ENCODE measurements at regions not wholly inside any gene's neighbourhood (a gene's known extent, or its start where the extent isn't known, plus 50 kb on each side); places are given as distances from the start of the nearest gene placed in this dataset.

- WGBS, 2 donors (ENCODE audit: extremely low coverage in 2 of 2, insufficient read length in 2 of 2, insufficient replicate concordance in 1 of 2), result no CpG with 5 or more reads among the region's 3 CpGs
- no peak overlapping the region for H2AFZ ChIP-seq (ENCODE audit: low read length)
- no peak overlapping the region for H2BK5ac ChIP-seq (ENCODE audit: low read length)
- H3K4ac ChIP-seq (ENCODE audit: low read length), result no peak overlapping the region
- no peak overlapping the region for H3K4me2 ChIP-seq (ENCODE audit: insufficient read depth, low read length, poor library complexity, severe bottlenecking)
- H3K14ac ChIP-seq (ENCODE audit: low read length), result no peak overlapping the region
- no peak overlapping the region for H2AK5ac ChIP-seq (ENCODE audit: low read depth, low read length)
- no peaks in the 10 kb centered on the region for H3K79me1 ChIP-seq (ENCODE audit: low read depth, low read length)
- H3K4me3 ChIP-seq (ENCODE audit: low read length in 2 of 2), result no peak overlapping the region
- no peak overlapping the region for H2BK12ac ChIP-seq (ENCODE audit: low read length)
- H3K27me3 ChIP-seq (ENCODE audit: control insufficient read depth in 3 of 3, insufficient read depth in 3 of 3, low read depth in 1 of 3, low read length in 3 of 3), result no peaks in the 10 kb centered on the region
- H3K9ac ChIP-seq (ENCODE audit: low read depth, low read length, poor library complexity), result no peak overlapping the region
- no peak for DNase-seq (ENCODE audit: low spot score)
- H2BK15ac ChIP-seq (ENCODE audit: low read length), result no peak overlapping the region
- H3K36me3 ChIP-seq (replicated peaks in 1 of 2; ENCODE audit: control insufficient read depth in 2 of 2, insufficient read depth in 2 of 2, low read length in 2 of 2), result no peaks in the 10 kb centered on the region
- H2BK120ac ChIP-seq (ENCODE audit: low read depth, low read length), result no peak overlapping the region
- no peak overlapping the region for H3K23ac ChIP-seq (ENCODE audit: low read depth, low read length, poor library complexity)
- H4K8ac ChIP-seq (ENCODE audit: low read depth, low read length), result no peak overlapping the region
- no peaks in the 10 kb centered on the region for H3K4me1 ChIP-seq (ENCODE audit: control insufficient read depth in 2 of 2, insufficient read depth in 1 of 2, low read depth in 1 of 2, low read length in 2 of 2)
- H3K18ac ChIP-seq (ENCODE audit: low read length), result no peak overlapping the region
- peaks cover 0 to 2% of the 10 kb centered on the region in 2 donors for H3K9me3 ChIP-seq (replicated peaks in 1 of 2; ENCODE audit: control insufficient read depth in 2 of 2, insufficient read depth in 1 of 2, low read depth in 1 of 2, low read length in 2 of 2)
- no peak overlapping the region for H3K27ac ChIP-seq (replicated peaks; ENCODE audit: low read length)
- H4K91ac ChIP-seq (ENCODE audit: low read depth, low read length, poor library complexity), result no peak overlapping the region
These were observed 80.4 kb upstream of the SALL3 start for GRCh38 chr18:78899241-78899640.

GRCh38 chr18:78900938-78901909 lies 78.4 kb upstream of the SALL3 start:
- Histone ChIP-seq H2BK120ac (ENCODE audit: low read depth, low read length) (no peak overlapping the region), H4K8ac (ENCODE audit: low read depth, low read length) (no peak overlapping the region), H3K27me3 (ENCODE audit: control insufficient read depth in 3 of 3, insufficient read depth in 3 of 3, low read depth in 1 of 3, low read length in 3 of 3) (no peaks in the 10 kb centered on the region), H3K4me2 (ENCODE audit: insufficient read depth, low read length, poor library complexity, severe bottlenecking) (no peak overlapping the region), H3K14ac (ENCODE audit: low read length) (no peak overlapping the region), H3K4me3 (ENCODE audit: low read length in 2 of 2) (no peak overlapping the region), H2BK5ac (ENCODE audit: low read length) (no peak overlapping the region), H3K18ac (ENCODE audit: low read length) (no peak overlapping the region), H3K4ac (ENCODE audit: low read length) (no peak overlapping the region), H3K9me3 (replicated peaks in 1 of 2; ENCODE audit: control insufficient read depth in 2 of 2, insufficient read depth in 1 of 2, low read depth in 1 of 2, low read length in 2 of 2) (peaks cover 0 to 2% of the 10 kb centered on the region in 2 donors), H2AFZ (ENCODE audit: low read length) (no peak overlapping the region), H3K36me3 (replicated peaks in 1 of 2; ENCODE audit: control insufficient read depth in 2 of 2, insufficient read depth in 2 of 2, low read length in 2 of 2) (no peaks in the 10 kb centered on the region), H3K9ac (ENCODE audit: low read depth, low read length, poor library complexity) (no peak overlapping the region), H3K79me1 (ENCODE audit: low read depth, low read length) (no peaks in the 10 kb centered on the region), H3K4me1 (ENCODE audit: control insufficient read depth in 2 of 2, insufficient read depth in 1 of 2, low read depth in 1 of 2, low read length in 2 of 2) (no peaks in the 10 kb centered on the region), H3K27ac (replicated peaks; ENCODE audit: low read length) (no peak overlapping the region), H4K91ac (ENCODE audit: low read depth, low read length, poor library complexity) (no peak overlapping the region), H2BK15ac (ENCODE audit: low read length) (no peak overlapping the region), H2AK5ac (ENCODE audit: low read depth, low read length) (no peak overlapping the region), H2BK12ac (ENCODE audit: low read length) (no peak overlapping the region), H3K23ac (ENCODE audit: low read depth, low read length, poor library complexity) (no peak overlapping the region)
- no peak for DNase-seq (ENCODE audit: low spot score)
- WGBS, 2 donors (ENCODE audit: extremely low coverage in 2 of 2, insufficient read length in 2 of 2, insufficient replicate concordance in 1 of 2), result 100% methylated on average over 1 of the region's 24 CpGs; no CpG with 5 or more reads in 1 of the 2 donors

- H3K14ac ChIP-seq (ENCODE audit: low read length), result peak overlapping the region; percentile 47
- no CpG with 5 or more reads among the region's 24 CpGs for WGBS, 2 donors (ENCODE audit: extremely low coverage in 2 of 2, insufficient read length in 2 of 2, insufficient replicate concordance in 1 of 2)
These were observed 77.5 kb upstream of the SALL3 start for GRCh38 chr18:78901923-78902794.

More at GRCh38 chr18:78901923-78902794, 77.5 kb upstream of the SALL3 start:
- Histone ChIP-seq H4K8ac (ENCODE audit: low read depth, low read length) (no peak overlapping the region), H3K4ac (ENCODE audit: low read length) (no peak overlapping the region), H3K27ac (replicated peaks; ENCODE audit: low read length) (no peak overlapping the region), H3K9ac (ENCODE audit: low read depth, low read length, poor library complexity) (no peak overlapping the region), H3K23ac (ENCODE audit: low read depth, low read length, poor library complexity) (no peak overlapping the region), H3K4me3 (ENCODE audit: low read length in 2 of 2) (no peak overlapping the region), H2BK12ac (ENCODE audit: low read length) (no peak overlapping the region), H3K18ac (ENCODE audit: low read length) (peak overlapping the region; percentile 54), H4K91ac (ENCODE audit: low read depth, low read length, poor library complexity) (no peak overlapping the region), H3K27me3 (ENCODE audit: control insufficient read depth in 3 of 3, insufficient read depth in 3 of 3, low read depth in 1 of 3, low read length in 3 of 3) (no peaks in the 10 kb centered on the region), H2AK5ac (ENCODE audit: low read depth, low read length) (no peak overlapping the region), H2BK15ac (ENCODE audit: low read length) (peak overlapping the region; percentile 31), H3K36me3 (replicated peaks in 1 of 2; ENCODE audit: control insufficient read depth in 2 of 2, insufficient read depth in 2 of 2, low read length in 2 of 2) (no peaks in the 10 kb centered on the region), H3K4me2 (ENCODE audit: insufficient read depth, low read length, poor library complexity, severe bottlenecking) (no peak overlapping the region), H2BK120ac (ENCODE audit: low read depth, low read length) (no peak overlapping the region), H3K9me3 (replicated peaks in 1 of 2; ENCODE audit: control insufficient read depth in 2 of 2, insufficient read depth in 1 of 2, low read depth in 1 of 2, low read length in 2 of 2) (no peaks in the 10 kb centered on the region), H3K4me1 (ENCODE audit: control insufficient read depth in 2 of 2, insufficient read depth in 1 of 2, low read depth in 1 of 2, low read length in 2 of 2) (no peaks in the 10 kb centered on the region), H3K79me1 (ENCODE audit: low read depth, low read length) (no peaks in the 10 kb centered on the region), H2BK5ac (ENCODE audit: low read length) (peak overlapping the region; percentile 42), H2AFZ (ENCODE audit: low read length) (no peak overlapping the region)
- no peak for DNase-seq (ENCODE audit: low spot score)

Data from neuronal stem cell (in vitro differentiated cells).